Left ventricle myocardium inferior (tissue), 1 donor: ENCODE measurements at regions not wholly inside any gene's neighbourhood (a gene's known extent, or its start where the extent isn't known, plus 50 kb on each side); places are given as distances from the start of the nearest gene placed in this dataset.

ENCODE experiments used
- DNase-seq: peaks from one replicate; pipeline ENCODE4 v3.0.0-alpha.2; 2020
- H3K27ac ChIP-seq: fragments of 200-600 bp; replicated peaks from 2 replicates; pipeline ENCODE4 v1.8.0; 2021
- H3K27me3 ChIP-seq: fragments of 200-600 bp; 2 replicates; pipeline ENCODE4 v1.8.0; 2021; ENCODE audit warnings: low read depth
- H3K36me3 ChIP-seq: fragments of 200-600 bp; 2 replicates; pipeline ENCODE4 v1.8.0; 2021
- H3K4me1 ChIP-seq: fragments of 200-600 bp; 2 replicates; pipeline ENCODE4 v1.8.0; 2021
- H3K4me3 ChIP-seq: fragments of 200-600 bp; 2 replicates; pipeline ENCODE4 v1.8.0; 2021; ENCODE audit warnings: mild to moderate bottlenecking, moderate library complexity
- H3K9me3 ChIP-seq: fragments of 200-600 bp; replicated peaks from 2 replicates; pipeline ENCODE4 v1.8.0; 2021
- CTCF ChIP-seq: fragments of 200-600 bp; IDR thresholded peaks from 2 replicates; pipeline ENCODE4 v1.8.0; 2021; ENCODE audit warnings: antibody characterized with exemption, mild to moderate bottlenecking, borderline replicate concordance
- intact Hi-C: fragments of 100-400 bp; cut with micrococcal nuclease; formaldehyde crosslinking; loops from one replicate; pipeline ENCODE4 v1.11.0; 2022
- donor health status: DM: no; HTN: yes; CAD: no; lungs with severe emphysema.

GRCh38 chr20:12061466-12061865 lies 143.8 kb downstream of the BTBD3 start:
- Histone ChIP-seq H3K4me3 (no peak overlapping the region), H3K27me3 (no peaks in the 10 kb centered on the region), H3K27ac (no peak overlapping the region), H3K4me1 (no peaks in the 10 kb centered on the region), H3K36me3 (no peaks in the 10 kb centered on the region), H3K9me3 (peaks cover 7% of the 10 kb centered on the region)
- TF ChIP-seq CTCF, result no peak
- intact Hi-C loops, result no loop called here
- DNase-seq, result no peak

GRCh38 chr20:12063106-12063684 lies 145.5 kb downstream of the BTBD3 start:
- peaks cover 7% of the 10 kb centered on the region for H3K9me3 ChIP-seq
- no peaks in the 10 kb centered on the region for H3K36me3 ChIP-seq
- DNase-seq, result no peak
- H3K27me3 ChIP-seq, result no peaks in the 10 kb centered on the region
- no peaks in the 10 kb centered on the region for H3K4me1 ChIP-seq
- intact Hi-C loops, result no loop called here
- no peak overlapping the region for H3K27ac ChIP-seq
- TF ChIP-seq CTCF, result no peak
- H3K4me3 ChIP-seq, result no peak overlapping the region

- H3K4me3 ChIP-seq, result no peak overlapping the region
- H3K27ac ChIP-seq, result no peak overlapping the region
- no peaks in the 10 kb centered on the region for H3K4me1 ChIP-seq
- intact Hi-C loops, result no loop called here
- H3K27me3 ChIP-seq, result no peaks in the 10 kb centered on the region
- no peak for DNase-seq
- no peak for TF ChIP-seq CTCF
- H3K36me3 ChIP-seq, result no peaks in the 10 kb centered on the region
- H3K9me3 ChIP-seq, result no peaks in the 10 kb centered on the region
These were observed 146.8 kb downstream of the BTBD3 start for GRCh38 chr20:12064540-12064939.

GRCh38 chr20:12067686-12068085 lies 150.0 kb downstream of the BTBD3 start:
- no peaks in the 10 kb centered on the region for H3K4me1 ChIP-seq
- TF ChIP-seq CTCF, result no peak
- H3K27me3 ChIP-seq, result no peaks in the 10 kb centered on the region
- DNase-seq, result no peak
- H3K27ac ChIP-seq, result no peak overlapping the region
- intact Hi-C loops, result no loop called here
- H3K4me3 ChIP-seq, result no peak overlapping the region
- H3K36me3 ChIP-seq, result no peaks in the 10 kb centered on the region
- H3K9me3 ChIP-seq, result no peaks in the 10 kb centered on the region

- H3K4me1 ChIP-seq, result no peaks in the 10 kb centered on the region
- H3K9me3 ChIP-seq, result no peaks in the 10 kb centered on the region
- no peak overlapping the region for H3K4me3 ChIP-seq
- no peak for TF ChIP-seq CTCF
- H3K36me3 ChIP-seq, result no peaks in the 10 kb centered on the region
- DNase-seq, result no peak
- H3K27ac ChIP-seq, result no peak overlapping the region
- no peaks in the 10 kb centered on the region for H3K27me3 ChIP-seq
- intact Hi-C loops, result no loop called here
These were observed 150.4 kb downstream of the BTBD3 start for GRCh38 chr20:12068121-12068520.
